DMS114 treated with DMSO at 0.1 percent for 48 hours (cell line): ENCODE measurements at regions not wholly inside any gene's neighbourhood (a gene's known extent, or its start where the extent isn't known, plus 50 kb on each side); places are given as distances from the start of the nearest gene placed in this dataset.

Experiments used
- DNase-seq: peaks from one replicate; lab custom pipeline; 2025; ENCODE audit not compliant: unreplicated experiment; lab: John Stamatoyannopoulos, UW

- DNase-seq, result no peak
Observed at GRCh38 chr2:6644261-6644660, 221.4 kb downstream of the CMPK2 start.

GRCh38 chr2:6645004-6645403 is 220.7 kb downstream of the CMPK2 start:
- DNase-seq, result no peak

- DNase-seq, result no peak
Observed at GRCh38 chr2:6645672-6646071, 220.0 kb downstream of the CMPK2 start.

- no peak for DNase-seq
Observed at GRCh38 chr2:6647046-6647445, 218.7 kb downstream of the CMPK2 start.

- no peak for DNase-seq
Observed at GRCh38 chr2:6648596-6649247, 217.0 kb downstream of the CMPK2 start.

- DNase-seq, result no peak
Observed at GRCh38 chr2:6650311-6650710, 215.4 kb downstream of the CMPK2 start.

- no peak for DNase-seq
Observed at GRCh38 chr2:6652251-6652650, 213.5 kb downstream of the CMPK2 start.

- DNase-seq, result no peak
Observed at GRCh38 chr2:6653281-6653750, 212.4 kb downstream of the CMPK2 start.

- DNase-seq, result no peak
Observed at GRCh38 chr2:6654279-6654678, 211.4 kb downstream of the CMPK2 start.

GRCh38 chr2:6656633-6657032 is 209.1 kb downstream of the CMPK2 start:
- DNase-seq, result no peak

- DNase-seq, result no peak
Observed at GRCh38 chr2:6657136-6657535, 208.6 kb downstream of the CMPK2 start.

- DNase-seq, result no peak
Observed at GRCh38 chr2:6657855-6658254, 207.9 kb downstream of the CMPK2 start.

GRCh38 chr2:6664332-6665061 is 201.2 kb downstream of the CMPK2 start:
- DNase-seq, result no peak

GRCh38 chr2:6665093-6666045 is 200.3 kb downstream of the CMPK2 start:
- no peak for DNase-seq

GRCh38 chr2:6667326-6667725 is 198.4 kb downstream of the CMPK2 start:
- DNase-seq, result no peak

- DNase-seq, result no peak
Observed at GRCh38 chr2:6671913-6672312, 193.8 kb downstream of the CMPK2 start.

GRCh38 chr2:6674381-6674780 is 191.3 kb downstream of the CMPK2 start:
- DNase-seq, result no peak

GRCh38 chr2:6675791-6676190 is 189.9 kb downstream of the CMPK2 start:
- no peak for DNase-seq

GRCh38 chr2:6676241-6676640 is 189.5 kb downstream of the CMPK2 start:
- DNase-seq, result no peak

- DNase-seq, result no peak
Observed at GRCh38 chr2:6676776-6677175, 188.9 kb downstream of the CMPK2 start.

- DNase-seq, result no peak
Observed at GRCh38 chr2:6679471-6679870, 186.2 kb downstream of the CMPK2 start.

- no peak for DNase-seq
Observed at GRCh38 chr2:6683516-6683915, 182.2 kb downstream of the CMPK2 start.
